Caco-2 (cell line): ENCODE measurements at regions not wholly inside any gene's neighbourhood (a gene's known extent, or its start where the extent isn't known, plus 50 kb on each side); places are given as distances from the start of the nearest gene placed in this dataset.

Experiments
- BruUV-seq: library from RNA; stranded (reverse); fragments of 400-500 nt; replicated peaks from 2 replicates; lab custom pipeline; 2021; lab: Mats Ljungman, UMichigan
- CTCF ChIA-PET: fragments of 300-600 bp; sonication (Branson Sonifier 250); formaldehyde crosslinking; loops from one replicate; lab custom pipeline; 2022; ENCODE audit warnings: antibody characterized with exemption; lab: Charles Lee
- POLR2A ChIA-PET: fragments of 300-600 bp; sonication (Branson Sonifier 250); formaldehyde crosslinking; loops from one replicate; lab custom pipeline; 2022; ENCODE audit warnings: antibody characterized with exemption; lab: Charles Lee
- DNase-seq, 2 experiments: peaks; one replicate each; pipeline versions ENCODE4 v3.0.0 to v3.0.0-alpha.2; 2020 to 2022
- H3K27me3 ChIP-seq: replicated peaks from 2 replicates; pipeline ENCODE4 v1.6.0; 2011; ENCODE audit warnings: low read length; ENCODE audit not compliant: control insufficient read depth, insufficient read depth
- H3K36me3 ChIP-seq: 2 replicates; pipeline ENCODE4 v1.5.1; 2011; ENCODE audit warnings: low read length; ENCODE audit not compliant: control insufficient read depth, insufficient read depth
- H3K4me1 ChIP-seq: fragments of 250-450 bp; sonication (Bioruptor Pico); 2 replicates; pipeline ENCODE4 v1.5.1; 2020; ENCODE audit warnings: mild to moderate bottlenecking
- H3K4me3 ChIP-seq: 2 replicates; pipeline ENCODE4 v1.5.1; 2011; ENCODE audit warnings: low read depth, mild to moderate bottlenecking, control low read depth, low read length
- H3K9me3 ChIP-seq: fragments of 250-450 bp; sonication (Bioruptor Pico); 2 replicates; pipeline ENCODE4 v1.5.1; 2020; ENCODE audit warnings: mild to moderate bottlenecking, moderate library complexity
- H3K27ac Mint-ChIP-seq: one replicate; pipeline ENCODE4 v1.8.0; 2022; ENCODE audit warnings: mixed read lengths; ENCODE audit not compliant: unreplicated experiment
- H3K27me3 Mint-ChIP-seq: one replicate; pipeline ENCODE4 v1.8.0; 2022; ENCODE audit warnings: mixed read lengths; ENCODE audit not compliant: insufficient read depth, unreplicated experiment
- H3K36me3 Mint-ChIP-seq: one replicate; pipeline ENCODE4 v1.8.0; 2022; ENCODE audit warnings: mild to moderate bottlenecking, mixed read lengths; ENCODE audit not compliant: insufficient read depth, unreplicated experiment
- H3K4me1 Mint-ChIP-seq: one replicate; pipeline ENCODE4 v1.8.0; 2022; ENCODE audit warnings: low read depth, mixed read lengths; ENCODE audit not compliant: unreplicated experiment
- H3K4me3 Mint-ChIP-seq: one replicate; pipeline ENCODE4 v1.8.0; 2022; ENCODE audit warnings: mild to moderate bottlenecking, moderate library complexity, mixed read lengths; ENCODE audit not compliant: unreplicated experiment
- H3K9me3 Mint-ChIP-seq: one replicate; pipeline ENCODE4 v1.8.0; 2022; ENCODE audit warnings: mixed read lengths; ENCODE audit not compliant: unreplicated experiment
- CTCF ChIP-seq, 2 experiments: fragments of 200-600 bp in 1 of 2; IDR thresholded peaks; 1 replicate in 1 of 2; 2 replicates in 1 of 2; pipeline versions ENCODE4 v1.5.1 to v1.8.0; 2011 to 2022; ENCODE audit warnings: antibody characterized with exemption in 1 of 2, control low read depth in 1 of 2, inconsistent platforms in 1 of 2, low read depth in 1 of 2, low read length in 1 of 2, mild to moderate bottlenecking in 1 of 2, moderate library complexity in 1 of 2; ENCODE audit not compliant: insufficient read depth in 1 of 2, severe bottlenecking in 1 of 2, unreplicated experiment in 1 of 2
- intact Hi-C: fragments of 100-400 bp; cut with micrococcal nuclease; formaldehyde crosslinking; loops from one replicate; pipeline ENCODE4 v1.10.0; 2022; ENCODE audit not compliant: unreplicated experiment

- no peaks in the 10 kb centered on the region for H3K9me3 Mint-ChIP-seq
- TF ChIP-seq CTCF (IDR thresholded peaks at IDR 0.05; ENCODE audit: insufficient read depth in 1 of 2, low read depth in 1 of 2, low read length in 1 of 2, severe bottlenecking in 1 of 2, unreplicated experiment in 1 of 2), result no peak
- no TSS peak for BruUV-seq
- H3K4me1 Mint-ChIP-seq, result no peaks in the 10 kb centered on the region
- intact Hi-C loops, result no loop called here
- no peak overlapping the region for H3K27ac Mint-ChIP-seq
- ChIA-PET POLR2A (no interaction called here), CTCF (no interaction called here)
- Histone ChIP-seq H3K36me3 (no peaks in the 10 kb centered on the region), H3K27me3 (no peaks in the 10 kb centered on the region), H3K4me3 (no peak overlapping the region), H3K4me1 (no peaks in the 10 kb centered on the region), H3K9me3 (no peaks in the 10 kb centered on the region)
- H3K4me3 Mint-ChIP-seq, result no peak overlapping the region
- no peak for DNase-seq
- peaks cover 9% of the 10 kb centered on the region for H3K36me3 Mint-ChIP-seq
- H3K27me3 Mint-ChIP-seq, result no peaks in the 10 kb centered on the region
Observed at GRCh38 chrX:131792789-131793462, 230.2 kb upstream of the STK26 start.

- H3K36me3 ChIP-seq, result no peaks in the 10 kb centered on the region
- Mint-ChIP-seq H3K36me3 (peaks cover 9% of the 10 kb centered on the region), H3K9me3 (no peaks in the 10 kb centered on the region), H3K27ac (no peak overlapping the region), H3K4me3 (no peak overlapping the region), H3K27me3 (no peaks in the 10 kb centered on the region), H3K4me1 (no peaks in the 10 kb centered on the region)
- no TSS peak for BruUV-seq
- no peak for TF ChIP-seq CTCF (IDR thresholded peaks at IDR 0.05; ENCODE audit: insufficient read depth in 1 of 2, low read depth in 1 of 2, low read length in 1 of 2, severe bottlenecking in 1 of 2, unreplicated experiment in 1 of 2)
- no peak overlapping the region for H3K4me3 ChIP-seq
- H3K4me1 ChIP-seq, result no peaks in the 10 kb centered on the region
- no peak for DNase-seq
- CTCF ChIA-PET, result no interaction called here
- H3K9me3 ChIP-seq, result no peaks in the 10 kb centered on the region
- POLR2A ChIA-PET, result no interaction called here
- intact Hi-C loops, result no loop called here
- no peaks in the 10 kb centered on the region for H3K27me3 ChIP-seq
Observed at GRCh38 chrX:131795442-131796229, 227.5 kb upstream of the STK26 start.

- no peak for TF ChIP-seq CTCF (IDR thresholded peaks at IDR 0.05; ENCODE audit: insufficient read depth in 1 of 2, low read depth in 1 of 2, low read length in 1 of 2, severe bottlenecking in 1 of 2, unreplicated experiment in 1 of 2)
- no peaks in the 10 kb centered on the region for H3K27me3 ChIP-seq
- no peaks in the 10 kb centered on the region for H3K4me1 Mint-ChIP-seq
- DNase-seq, result no peak
- H3K9me3 Mint-ChIP-seq, result no peaks in the 10 kb centered on the region
- POLR2A ChIA-PET, result no interaction called here
- intact Hi-C loops, result no loop called here
- H3K27ac Mint-ChIP-seq, result no peak overlapping the region
- no peaks in the 10 kb centered on the region for H3K27me3 Mint-ChIP-seq
- H3K4me3 ChIP-seq, result no peak overlapping the region
- CTCF ChIA-PET, result no interaction called here
- H3K36me3 Mint-ChIP-seq, result no peaks in the 10 kb centered on the region
- BruUV-seq, result no TSS peak
- H3K4me3 Mint-ChIP-seq, result no peak overlapping the region
- no peaks in the 10 kb centered on the region for H3K4me1 ChIP-seq
- H3K36me3 ChIP-seq, result no peaks in the 10 kb centered on the region
- no peaks in the 10 kb centered on the region for H3K9me3 ChIP-seq
Observed at GRCh38 chrX:131801066-131801465, 222.0 kb upstream of the STK26 start.
